ENCODE measurements at regions not wholly inside any gene's neighbourhood (a gene's known extent, or its start where the extent isn't known, plus 50 kb on each side); places are given as distances from the start of the nearest gene placed in this dataset.

DNA sequence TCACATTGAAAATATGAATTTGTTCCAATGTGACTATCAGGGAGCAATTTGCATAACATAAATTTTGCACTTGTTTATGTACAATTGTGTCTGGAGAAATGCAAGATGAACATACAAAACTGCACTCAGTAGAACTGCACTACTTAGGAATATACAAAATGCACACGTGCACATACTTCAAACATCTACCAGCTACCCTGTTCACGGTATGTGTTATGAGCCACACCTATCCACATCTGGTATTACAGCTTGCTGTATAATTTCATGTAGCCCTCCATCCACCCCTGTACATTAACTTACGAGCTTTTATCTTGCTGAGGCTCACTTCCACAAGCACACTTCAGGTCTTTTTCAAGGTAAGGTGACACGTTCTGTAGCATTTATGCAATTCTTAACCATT lies 373.5 kb upstream of the ZEB2 start:
- no peak for DNase-seq
- H3K27me3 Mint-ChIP-seq = no peaks in the 10 kb centered on the region
- H3K4me3 Mint-ChIP-seq = no peak overlapping the region
- no peak overlapping the region for H3K27ac Mint-ChIP-seq
- no peaks in the 10 kb centered on the region for H3K9me3 Mint-ChIP-seq
- intact Hi-C loops (cut with micrococcal nuclease) = no loop called here
- no peaks in the 10 kb centered on the region for H3K4me1 Mint-ChIP-seq
- no peaks in the 10 kb centered on the region for H3K36me3 Mint-ChIP-seq (ENCODE audit: low read depth)

DNA sequence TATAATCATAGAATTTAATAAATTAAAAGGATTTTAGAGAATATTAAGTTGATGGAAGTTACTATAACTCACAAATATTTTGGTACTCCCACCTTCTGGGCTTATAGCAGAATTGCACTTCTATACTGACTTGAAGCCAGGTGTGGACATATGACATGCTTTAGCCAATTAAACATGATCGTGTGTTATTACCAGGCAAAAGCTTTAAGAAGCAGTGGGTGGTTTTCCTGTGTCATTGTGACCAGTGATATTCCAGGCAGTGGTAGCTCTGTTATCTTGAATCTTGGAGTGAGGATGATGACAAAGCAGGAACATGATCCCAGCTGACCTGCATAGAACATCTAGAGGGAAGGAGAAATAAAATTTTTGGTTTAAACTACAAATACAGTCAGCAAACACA lies 370.9 kb upstream of the ZEB2 start:
- intact Hi-C loops (cut with micrococcal nuclease) = no loop called here
- Mint-ChIP-seq H3K27ac (no peak overlapping the region), H3K36me3 (ENCODE audit: low read depth) (no peaks in the 10 kb centered on the region), H3K27me3 (no peaks in the 10 kb centered on the region), H3K4me3 (no peak overlapping the region), H3K4me1 (no peaks in the 10 kb centered on the region), H3K9me3 (no peaks in the 10 kb centered on the region)
- no peak for DNase-seq

- intact Hi-C loops (cut with micrococcal nuclease) = no loop called here
- Mint-ChIP-seq H3K4me3 (no peak overlapping the region), H3K36me3 (ENCODE audit: low read depth) (no peaks in the 10 kb centered on the region), H3K9me3 (no peaks in the 10 kb centered on the region), H3K27ac (no peak overlapping the region), H3K4me1 (no peaks in the 10 kb centered on the region), H3K27me3 (no peaks in the 10 kb centered on the region)
- DNase-seq = no peak
Measured at GRCh38 chr2:144889348-144889747, 369.4 kb upstream of the ZEB2 start.

GRCh38 chr2:144886862-144887261 lies 366.9 kb upstream of the ZEB2 start:
- no peak for DNase-seq
- H3K9me3 Mint-ChIP-seq = no peaks in the 10 kb centered on the region
- no peaks in the 10 kb centered on the region for H3K4me1 Mint-ChIP-seq
- no peak overlapping the region for H3K4me3 Mint-ChIP-seq
- H3K27me3 Mint-ChIP-seq = no peaks in the 10 kb centered on the region
- no peak overlapping the region for H3K27ac Mint-ChIP-seq
- intact Hi-C loops (cut with micrococcal nuclease) = no loop called here
- H3K36me3 Mint-ChIP-seq (ENCODE audit: low read depth) = no peaks in the 10 kb centered on the region

- Mint-ChIP-seq H3K36me3 (ENCODE audit: low read depth) (no peaks in the 10 kb centered on the region), H3K27me3 (no peaks in the 10 kb centered on the region), H3K27ac (no peak overlapping the region), H3K4me1 (no peaks in the 10 kb centered on the region), H3K9me3 (no peaks in the 10 kb centered on the region), H3K4me3 (no peak overlapping the region)
- no peak for DNase-seq
- intact Hi-C loops (cut with micrococcal nuclease) = no loop called here
Measured at GRCh38 chr2:144877893-144878292, 358.0 kb upstream of the ZEB2 start.

GRCh38 chr2:144876013-144876412 lies 356.1 kb upstream of the ZEB2 start:
- no peak for DNase-seq
- Mint-ChIP-seq H3K9me3 (no peaks in the 10 kb centered on the region), H3K36me3 (ENCODE audit: low read depth) (no peaks in the 10 kb centered on the region), H3K4me3 (no peak overlapping the region), H3K4me1 (no peaks in the 10 kb centered on the region), H3K27me3 (no peaks in the 10 kb centered on the region), H3K27ac (no peak overlapping the region)
- intact Hi-C loops (cut with micrococcal nuclease) = no loop called here

GRCh38 chr2:144875290-144875969 lies 355.5 kb upstream of the ZEB2 start:
- intact Hi-C loops (cut with micrococcal nuclease) = no loop called here
- Mint-ChIP-seq H3K36me3 (ENCODE audit: low read depth) (no peaks in the 10 kb centered on the region), H3K27ac (no peak overlapping the region), H3K4me1 (no peaks in the 10 kb centered on the region), H3K9me3 (no peaks in the 10 kb centered on the region), H3K27me3 (no peaks in the 10 kb centered on the region), H3K4me3 (no peak overlapping the region)
- no peak for DNase-seq

- H3K4me3 Mint-ChIP-seq = no peak overlapping the region
- no peaks in the 10 kb centered on the region for H3K27me3 Mint-ChIP-seq
- no peaks in the 10 kb centered on the region for H3K9me3 Mint-ChIP-seq
- DNase-seq = no peak
- intact Hi-C loops (cut with micrococcal nuclease) = no loop called here
- no peak overlapping the region for H3K27ac Mint-ChIP-seq
- H3K4me1 Mint-ChIP-seq = no peaks in the 10 kb centered on the region
- no peaks in the 10 kb centered on the region for H3K36me3 Mint-ChIP-seq (ENCODE audit: low read depth)
Measured at GRCh38 chr2:144865670-144866069, 345.8 kb upstream of the ZEB2 start.

DNA sequence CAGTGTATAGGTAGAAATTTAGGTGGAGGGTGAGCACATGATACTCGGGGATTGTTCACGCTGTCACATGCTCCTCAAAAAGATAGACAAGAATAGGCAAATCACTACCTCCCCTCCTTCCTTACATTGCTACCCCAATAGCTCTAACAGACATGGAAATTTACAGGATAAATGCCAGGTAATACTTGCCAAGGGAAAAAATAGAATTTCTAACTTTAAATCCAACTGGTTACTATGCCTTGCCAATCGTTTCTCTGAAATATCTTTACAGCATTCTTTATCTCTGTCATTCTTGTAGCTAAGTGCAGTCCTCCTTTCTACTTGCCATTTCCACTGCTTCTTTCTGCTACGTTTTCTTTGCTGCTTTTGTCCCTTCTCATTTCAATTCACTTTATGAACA lies 339.8 kb upstream of the ZEB2 start:
- no peaks in the 10 kb centered on the region for H3K4me1 Mint-ChIP-seq
- no peaks in the 10 kb centered on the region for H3K9me3 Mint-ChIP-seq
- no peak overlapping the region for H3K4me3 Mint-ChIP-seq
- H3K27ac Mint-ChIP-seq = no peak overlapping the region
- H3K36me3 Mint-ChIP-seq (ENCODE audit: low read depth) = no peaks in the 10 kb centered on the region
- DNase-seq = no peak
- H3K27me3 Mint-ChIP-seq = no peaks in the 10 kb centered on the region
- intact Hi-C loops (cut with micrococcal nuclease) = no loop called here

DNA sequence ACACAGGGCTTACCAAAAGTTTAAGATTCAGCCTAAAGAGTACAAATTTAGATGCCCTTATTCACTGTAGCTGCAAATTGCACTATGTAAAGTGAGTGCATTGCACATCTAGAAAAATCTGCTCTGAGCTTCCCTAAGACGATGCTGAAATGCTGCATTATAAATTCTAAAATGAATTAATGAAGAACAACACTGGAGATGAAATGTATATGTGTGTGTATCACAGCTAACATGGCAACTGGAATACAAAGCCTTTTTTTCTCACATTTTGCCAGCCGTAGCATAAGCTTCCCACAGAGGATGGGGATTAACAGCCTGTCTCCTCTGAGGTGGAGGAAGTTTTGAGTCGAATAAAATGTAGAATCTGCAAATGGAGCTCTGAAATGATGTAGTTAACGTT lies 338.3 kb upstream of the ZEB2 start:
- intact Hi-C loops (cut with micrococcal nuclease) = no loop called here
- Mint-ChIP-seq H3K27ac (no peak overlapping the region), H3K27me3 (no peaks in the 10 kb centered on the region)

DNA sequence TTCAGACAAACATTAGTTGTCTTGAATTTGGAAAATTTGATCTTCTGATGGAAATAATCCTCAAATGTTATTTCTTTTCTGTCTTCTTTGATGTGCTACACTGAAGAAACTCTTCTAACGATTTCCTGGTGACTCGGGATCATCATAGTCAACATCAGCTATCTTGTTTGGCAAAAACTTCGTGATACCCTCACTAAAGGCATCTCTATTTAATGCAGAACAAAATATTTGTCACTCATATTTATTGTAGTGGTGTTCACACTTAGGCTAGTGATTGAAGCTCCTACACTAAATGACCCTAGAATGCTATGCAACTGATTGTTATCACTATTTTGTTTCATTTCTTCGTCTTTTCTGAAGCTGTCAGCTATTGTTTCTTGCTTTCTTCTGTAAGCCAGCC lies 334.7 kb upstream of the ZEB2 start:
- H3K36me3 Mint-ChIP-seq (ENCODE audit: low read depth) = no peaks in the 10 kb centered on the region
- H3K4me3 Mint-ChIP-seq = no peak overlapping the region
- no peak overlapping the region for H3K27ac Mint-ChIP-seq
- no peaks in the 10 kb centered on the region for H3K4me1 Mint-ChIP-seq
- intact Hi-C loops (cut with micrococcal nuclease) = no loop called here
- H3K27me3 Mint-ChIP-seq = no peaks in the 10 kb centered on the region
- no peak for DNase-seq
- H3K9me3 Mint-ChIP-seq = no peaks in the 10 kb centered on the region

More for the DNA sequence above, 338.3 kb upstream of the ZEB2 start:
- no peaks in the 10 kb centered on the region for H3K36me3 Mint-ChIP-seq (ENCODE audit: low read depth)
- H3K9me3 Mint-ChIP-seq = no peaks in the 10 kb centered on the region
- no peak overlapping the region for H3K4me3 Mint-ChIP-seq
- no peak for DNase-seq
- H3K4me1 Mint-ChIP-seq = no peaks in the 10 kb centered on the region

DNA sequence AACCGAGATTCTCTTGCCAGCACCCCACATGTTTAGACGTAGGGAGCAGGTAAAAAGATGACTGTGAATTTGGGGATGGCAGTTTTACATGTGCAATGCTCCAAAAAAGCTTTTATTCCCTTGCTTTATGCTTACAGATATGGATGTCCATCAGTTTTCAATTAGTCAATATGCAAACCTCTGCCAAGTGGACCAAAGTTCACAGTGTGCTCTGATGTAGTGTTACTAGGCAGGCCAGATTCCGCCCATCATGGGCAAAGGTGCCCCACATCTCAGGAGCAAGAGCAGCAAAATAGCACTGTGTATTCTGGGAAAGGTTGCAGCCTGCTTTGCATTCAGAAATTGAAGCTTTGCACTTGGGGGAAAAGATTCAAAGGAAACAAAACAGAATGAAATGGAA lies 329.7 kb upstream of the ZEB2 start:
- no peaks in the 10 kb centered on the region for H3K36me3 Mint-ChIP-seq (ENCODE audit: low read depth)
- no peak for DNase-seq
- no peaks in the 10 kb centered on the region for H3K4me1 Mint-ChIP-seq
- no peak overlapping the region for H3K27ac Mint-ChIP-seq
- intact Hi-C loops (cut with micrococcal nuclease) = no loop called here
- no peaks in the 10 kb centered on the region for H3K9me3 Mint-ChIP-seq
- H3K27me3 Mint-ChIP-seq = no peaks in the 10 kb centered on the region
- H3K4me3 Mint-ChIP-seq = no peak overlapping the region

DNA sequence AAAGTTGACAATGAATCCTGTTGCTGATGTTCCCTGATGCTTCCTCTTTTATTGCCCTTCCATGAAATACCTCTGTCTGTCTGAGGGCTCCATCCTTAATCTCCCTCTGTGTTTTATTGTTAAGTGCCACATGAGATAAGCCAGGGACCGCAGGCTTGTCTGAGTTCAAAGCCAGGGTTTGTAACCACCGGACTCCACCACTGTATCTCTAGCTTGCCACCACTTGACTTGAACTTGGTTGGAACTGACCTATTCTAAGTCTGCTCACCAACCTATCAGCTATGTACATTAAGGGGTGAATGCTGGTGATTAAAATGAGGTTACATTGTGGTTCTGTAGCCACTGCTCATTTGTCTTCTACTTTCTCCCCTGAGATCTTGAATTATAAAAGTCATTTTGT lies 328.5 kb upstream of the ZEB2 start:
- intact Hi-C loops (cut with micrococcal nuclease) = no loop called here

DNA sequence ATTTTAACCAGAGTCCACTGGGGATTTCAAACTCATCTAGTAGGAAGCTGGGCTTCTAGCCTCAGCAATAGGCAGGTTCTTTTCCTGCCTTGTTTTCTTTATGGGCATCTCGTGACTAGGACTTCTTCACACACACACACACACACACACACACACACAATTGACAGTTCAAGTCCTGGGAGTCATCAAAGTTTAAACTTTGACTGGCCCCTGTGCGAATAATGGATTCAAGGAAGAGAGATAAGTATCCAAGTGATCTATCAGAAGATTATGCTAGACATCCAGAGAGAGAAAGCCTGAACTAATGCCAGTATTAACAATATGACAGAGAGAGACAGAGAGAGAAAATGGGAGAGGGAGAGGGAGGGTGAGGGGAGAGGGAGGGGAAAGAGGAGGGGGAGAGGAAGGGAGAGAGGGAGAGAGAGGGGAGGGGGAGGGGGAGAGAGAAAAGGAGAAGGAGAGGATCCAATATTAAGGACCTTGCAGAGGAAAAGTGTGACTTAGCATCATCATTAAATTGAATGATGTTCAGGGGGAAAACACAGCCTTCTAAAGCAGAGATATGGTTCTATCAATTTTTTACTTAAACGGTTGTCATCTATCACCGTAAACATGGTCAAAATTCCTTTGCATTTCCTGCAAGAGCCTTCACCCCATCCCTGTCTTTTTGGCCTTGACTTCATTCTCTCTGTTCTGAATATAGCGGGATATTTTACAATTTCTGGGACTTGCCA lies 327.6 kb upstream of the ZEB2 start:
- no peaks in the 10 kb centered on the region for H3K4me1 Mint-ChIP-seq
- H3K36me3 Mint-ChIP-seq (ENCODE audit: low read depth) = no peaks in the 10 kb centered on the region
- no peak overlapping the region for H3K4me3 Mint-ChIP-seq
- no peaks in the 10 kb centered on the region for H3K9me3 Mint-ChIP-seq
- DNase-seq = no peak
- H3K27me3 Mint-ChIP-seq = no peaks in the 10 kb centered on the region
- intact Hi-C loops (cut with micrococcal nuclease) = no loop called here
- no peak overlapping the region for H3K27ac Mint-ChIP-seq

More for the DNA sequence above, 328.5 kb upstream of the ZEB2 start:
- H3K9me3 Mint-ChIP-seq = no peaks in the 10 kb centered on the region
- no peaks in the 10 kb centered on the region for H3K36me3 Mint-ChIP-seq (ENCODE audit: low read depth)
- no peak overlapping the region for H3K4me3 Mint-ChIP-seq
- no peaks in the 10 kb centered on the region for H3K4me1 Mint-ChIP-seq
- no peaks in the 10 kb centered on the region for H3K27me3 Mint-ChIP-seq
- no peak overlapping the region for H3K27ac Mint-ChIP-seq
- no peak for DNase-seq
